ENCODE measurements at regions not wholly inside any gene's neighbourhood (a gene's known extent, or its start where the extent isn't known, plus 50 kb on each side); places are given as distances from the start of the nearest gene placed in this dataset.
"Not testable (repeated sequence)": the region's sequence is repeated elsewhere in the genome, so short reads cannot be mapped to it uniquely, and the experiment has no call there.

- DNase-seq (ENCODE audit: insufficient read length, low spot score); FAIRE-seq: not testable (repeated sequence)
Observed at GRCh38 chr6:63010962-63011361, 200.3 kb upstream of the FKBP1C start.

- no peak for FAIRE-seq
Observed at GRCh38 chr6:63014290-63014689, 197.0 kb upstream of the FKBP1C start.

GRCh38 chr6:63022631-63023030 lies 188.6 kb upstream of the FKBP1C start:
- no peak for FAIRE-seq

More at GRCh38 chr6:63014290-63014689, 197.0 kb upstream of the FKBP1C start:
- DNase-seq (ENCODE audit: insufficient read length, low spot score) = no peak

GRCh38 chr6:63023726-63024125 lies 187.5 kb upstream of the FKBP1C start:
- no peak for DNase-seq (ENCODE audit: insufficient read length, low spot score)

More at GRCh38 chr6:63022631-63023030, 188.6 kb upstream of the FKBP1C start:
- no peak for DNase-seq (ENCODE audit: insufficient read length, low spot score)

GRCh38 chr6:63049216-63049615 lies 162.1 kb upstream of the FKBP1C start:
- DNase-seq (ENCODE audit: insufficient read length, low spot score) (no peak), FAIRE-seq (no peak)

More at GRCh38 chr6:63023726-63024125, 187.5 kb upstream of the FKBP1C start:
- no peak for FAIRE-seq

GRCh38 chr6:63053206-63053605 lies 158.1 kb upstream of the FKBP1C start:
- not testable (repeated sequence) for FAIRE-seq; DNase-seq (ENCODE audit: insufficient read length, low spot score)

- DNase-seq (ENCODE audit: insufficient read length, low spot score) (no peak), FAIRE-seq (peak; percentile 65)
Observed at GRCh38 chr6:63058601-63059000, 152.7 kb upstream of the FKBP1C start.

GRCh38 chr6:63063631-63064271 lies 147.5 kb upstream of the FKBP1C start:
- FAIRE-seq = no peak

GRCh38 chr6:63066055-63066704 lies 145.1 kb upstream of the FKBP1C start:
- DNase-seq (ENCODE audit: insufficient read length, low spot score) (no peak), FAIRE-seq (peak; percentile 73)

More at GRCh38 chr6:63063631-63064271, 147.5 kb upstream of the FKBP1C start:
- DNase-seq (ENCODE audit: insufficient read length, low spot score) = no peak

GRCh38 chr6:63094947-63095346 lies 116.3 kb upstream of the FKBP1C start:
- no peak for FAIRE-seq
- no peak for DNase-seq (ENCODE audit: insufficient read length, low spot score)

GRCh38 chr6:63097222-63097621 lies 114.0 kb upstream of the FKBP1C start:
- DNase-seq (ENCODE audit: insufficient read length, low spot score) (no peak), FAIRE-seq (no peak)

- FAIRE-seq (no peak), DNase-seq (ENCODE audit: insufficient read length, low spot score) (no peak)
Observed at GRCh38 chr6:63098789-63099188, 112.5 kb upstream of the FKBP1C start.

- FAIRE-seq (no peak), DNase-seq (ENCODE audit: insufficient read length, low spot score) (no peak)
Observed at GRCh38 chr6:63099772-63100459, 111.4 kb upstream of the FKBP1C start.

GRCh38 chr6:63114610-63115211 lies 96.6 kb upstream of the FKBP1C start:
- FAIRE-seq (no peak), DNase-seq (ENCODE audit: insufficient read length, low spot score) (no peak)

- FAIRE-seq (no peak), DNase-seq (ENCODE audit: insufficient read length, low spot score) (no peak)
Observed at GRCh38 chr6:63121166-63121565, 90.1 kb upstream of the FKBP1C start.

GRCh38 chr6:63140114-63140513 lies 71.2 kb upstream of the FKBP1C start:
- FAIRE-seq (no peak), DNase-seq (ENCODE audit: insufficient read length, low spot score) (no peak)

GRCh38 chr6:63140692-63141318 lies 70.5 kb upstream of the FKBP1C start:
- FAIRE-seq = no peak

GRCh38 chr6:63149730-63150129 lies 61.5 kb upstream of the FKBP1C start:
- FAIRE-seq = no peak
- no peak for DNase-seq (ENCODE audit: insufficient read length, low spot score)

More at GRCh38 chr6:63140692-63141318, 70.5 kb upstream of the FKBP1C start:
- no peak for DNase-seq (ENCODE audit: insufficient read length, low spot score)

GRCh38 chr6:63154535-63154934 lies 56.7 kb upstream of the FKBP1C start:
- DNase-seq (ENCODE audit: insufficient read length, low spot score) = no peak
- no peak for FAIRE-seq

Measured in GM19239 (cell line).